BJ (cell line): ENCODE measurements at regions not wholly inside any gene's neighbourhood (a gene's known extent, or its start where the extent isn't known, plus 50 kb on each side); places are given as distances from the start of the nearest gene placed in this dataset.

Experiments used
- CTCF ChIA-PET: fragments of 350-600 bp; formaldehyde crosslinking; extraction: SDS; loops from one replicate; lab custom pipeline; 2021; ENCODE audit warnings: antibody characterized with exemption, inconsistent platforms; lab: Yijun Ruan, JAX
- POLR2A ChIA-PET: fragments of 300-600 bp; sonication (Branson Sonifier 250); formaldehyde crosslinking; extraction: SDS; loops from one replicate; lab custom pipeline; 2021; ENCODE audit warnings: antibody characterized with exemption; lab: Charles Lee
- DNase-seq: peaks from one replicate; pipeline ENCODE4 v3.0.0-alpha.2; 2011; ENCODE audit warnings: low read depth
- H3K27me3 ChIP-seq: 2 replicates; pipeline ENCODE4 v1.6.0; 2011; ENCODE audit warnings: low read length; ENCODE audit not compliant: control insufficient read depth, insufficient read depth
- H3K36me3 ChIP-seq: 2 replicates; pipeline ENCODE4 v1.5.1; 2011; ENCODE audit warnings: low read length; ENCODE audit not compliant: control insufficient read depth, insufficient read depth
- H3K4me3 ChIP-seq: 2 replicates; pipeline ENCODE4 v1.5.1; 2011; ENCODE audit warnings: low read depth, mild to moderate bottlenecking, control low read depth, low read length
- CTCF ChIP-seq: IDR thresholded peaks from 2 replicates; pipeline ENCODE4 v1.5.1; 2011; ENCODE audit warnings: low read depth, mild to moderate bottlenecking, control low read depth, inconsistent platforms, low read length, moderate library complexity; ENCODE audit not compliant: insufficient read depth

DNA sequence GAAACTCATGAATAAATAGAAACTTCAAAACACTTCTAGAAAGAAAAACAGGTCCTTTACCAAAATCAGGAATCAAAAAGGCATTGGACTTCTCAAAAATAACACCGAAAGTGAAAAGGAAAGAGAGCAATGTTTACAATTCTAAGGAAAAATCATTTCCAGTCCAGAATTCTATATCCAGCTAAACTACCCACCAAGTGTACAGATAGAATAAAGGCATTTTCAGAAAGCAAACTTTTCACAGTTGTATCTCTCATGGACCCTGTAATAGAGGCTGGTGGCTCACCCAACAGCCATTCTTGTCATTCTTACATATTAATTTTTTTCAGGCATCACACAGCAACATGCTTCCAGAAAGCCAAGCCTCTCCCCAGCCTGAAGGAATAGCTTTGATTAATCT, 63.7 kb downstream of the FOXD1 start:
- no peaks in the 10 kb centered on the region for H3K27me3 ChIP-seq
- ChIA-PET POLR2A (no interaction called here), CTCF (interaction anchor here (0.6 kb wide), 1 partner anchor 10 kb away, joined by 3 read pairs; no protein-coding TSS in a partner anchor)
- TF ChIP-seq CTCF, result no peak
- H3K36me3 ChIP-seq, result no peaks in the 10 kb centered on the region
- H3K4me3 ChIP-seq, result no peak overlapping the region
- DNase-seq, result no peak

DNA sequence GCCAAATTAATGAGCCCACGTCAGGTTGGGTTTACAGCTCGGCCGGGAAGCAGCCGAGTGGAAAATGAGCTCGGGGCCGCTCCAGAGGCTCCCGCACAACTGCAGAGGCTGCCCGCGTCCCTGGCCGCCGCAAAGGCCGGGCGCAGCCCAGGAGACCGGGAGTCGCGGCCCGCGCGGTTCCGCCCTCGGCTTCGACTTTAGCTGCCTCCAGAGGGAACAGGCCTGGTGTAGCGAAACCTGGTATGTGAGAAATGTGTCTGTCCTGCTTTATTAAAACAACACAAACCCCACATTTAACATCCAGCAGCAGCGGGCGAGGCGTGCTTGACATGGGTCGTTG, 66.2 kb downstream of the FOXD1 start:
- CTCF ChIA-PET, result no interaction called here
- no peak for TF ChIP-seq CTCF

DNA sequence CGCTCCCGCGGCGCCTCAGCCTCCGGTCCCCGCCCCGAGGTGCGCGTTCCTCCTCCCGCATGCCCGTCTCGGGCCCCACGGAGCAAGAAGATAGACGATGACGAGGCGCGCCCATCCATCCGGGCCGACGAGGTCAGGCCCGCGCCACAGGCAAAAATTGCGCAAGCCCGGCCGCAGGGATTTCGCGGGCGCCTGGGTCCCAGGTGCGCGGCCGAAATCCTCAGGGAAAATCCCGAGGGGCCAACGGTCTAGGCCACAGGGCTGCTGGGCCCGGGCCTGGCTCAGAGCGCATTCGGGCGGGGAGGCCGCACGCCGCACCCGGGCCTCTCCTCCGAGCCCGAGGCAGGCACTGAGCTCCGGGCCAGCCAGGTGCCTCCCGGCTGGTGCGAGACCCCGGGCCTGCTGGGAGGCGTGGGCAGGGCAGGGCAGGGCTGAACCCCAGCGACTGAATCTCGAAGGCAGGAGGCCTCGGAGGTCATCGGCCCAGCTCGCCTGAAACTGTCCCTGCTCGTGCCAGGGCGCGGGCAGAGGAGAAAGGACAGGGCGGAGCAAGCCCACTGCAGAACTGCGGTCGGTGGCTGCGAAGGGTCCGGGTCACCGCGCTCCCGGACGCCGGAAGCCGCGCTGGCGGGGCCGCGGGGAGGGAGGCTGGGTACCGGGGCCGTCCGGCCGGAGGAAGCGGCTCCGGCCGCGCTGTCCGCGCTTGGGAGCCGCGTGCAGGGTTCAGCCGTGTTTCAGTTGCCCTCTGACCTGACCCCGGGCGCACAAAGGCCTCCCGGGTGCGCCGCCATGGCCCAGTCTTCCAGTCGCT, 66.8 kb downstream of the FOXD1 start:
- no peaks in the 10 kb centered on the region for H3K36me3 ChIP-seq
- no peak for TF ChIP-seq CTCF
- ChIA-PET POLR2A (no interaction called here), CTCF (no interaction called here)
- no peak overlapping the region for H3K4me3 ChIP-seq
- H3K27me3 ChIP-seq, result no peaks in the 10 kb centered on the region
- no peak for DNase-seq

More for the DNA sequence above, 66.2 kb downstream of the FOXD1 start:
- POLR2A ChIA-PET, result no interaction called here
- Histone ChIP-seq H3K4me3 (no peak overlapping the region), H3K27me3 (no peaks in the 10 kb centered on the region), H3K36me3 (no peaks in the 10 kb centered on the region)
- DNase-seq, result no peak

DNA sequence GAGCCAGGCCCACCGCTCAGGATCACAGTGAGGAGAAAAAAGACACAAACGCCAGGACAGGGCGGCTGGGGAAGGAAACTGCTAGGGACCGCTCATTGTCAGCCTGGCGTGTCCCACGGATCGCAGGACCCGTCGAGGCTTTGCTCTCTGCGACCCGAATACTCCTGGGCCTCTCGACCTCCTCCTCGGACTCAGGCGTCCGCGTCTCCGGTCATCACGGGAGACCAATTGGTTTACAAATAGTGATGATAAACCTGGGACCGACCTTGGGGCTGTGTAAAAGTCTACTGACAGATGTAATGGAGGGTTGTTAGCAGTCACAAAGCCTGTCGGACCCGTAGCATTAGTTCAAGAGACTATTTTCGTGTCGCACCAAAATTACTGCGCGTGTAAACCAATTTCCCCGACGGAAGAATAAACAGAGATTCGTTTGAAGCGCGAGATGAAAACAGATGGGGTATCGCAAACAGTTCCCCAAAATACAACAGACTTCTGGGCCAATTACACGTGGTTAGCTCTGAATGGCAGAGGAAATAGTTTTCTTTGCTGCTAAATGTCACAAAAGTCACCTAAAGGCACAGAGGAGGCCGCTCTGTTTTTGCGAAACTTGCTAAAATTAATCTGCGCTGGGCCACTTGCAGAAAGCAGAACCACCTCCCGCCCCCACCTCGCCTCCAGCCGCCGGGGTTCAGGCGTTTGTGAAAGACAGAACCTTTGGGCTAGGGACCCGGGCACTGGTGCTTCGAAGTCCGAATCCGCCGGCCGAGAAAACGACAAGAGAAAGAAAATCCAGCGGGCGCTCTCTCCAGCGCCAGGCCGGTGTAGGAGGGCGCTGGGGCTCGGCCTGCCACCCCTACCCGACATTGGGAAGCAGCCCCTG, 67.6 kb downstream of the FOXD1 start:
- ChIA-PET POLR2A (no interaction called here), CTCF (no interaction called here)
- DNase-seq, result no peak
- no peak overlapping the region for H3K4me3 ChIP-seq
- H3K36me3 ChIP-seq, result no peaks in the 10 kb centered on the region
- TF ChIP-seq CTCF, result no peak
- no peaks in the 10 kb centered on the region for H3K27me3 ChIP-seq

GRCh38 chr5:73380041-73380440, 68.5 kb downstream of the FOXD1 start:
- POLR2A ChIA-PET, result no interaction called here
- Histone ChIP-seq H3K27me3 (no peaks in the 10 kb centered on the region), H3K4me3 (no peak overlapping the region), H3K36me3 (no peaks in the 10 kb centered on the region)
- CTCF ChIA-PET, result no interaction called here
- DNase-seq, result no peak
- TF ChIP-seq CTCF, result no peak
